Cerebellar cortex (tissue), 1 donor: ENCODE measurements at regions not wholly inside any gene's neighbourhood (a gene's known extent, or its start where the extent isn't known, plus 50 kb on each side); places are given as distances from the start of the nearest gene placed in this dataset.
"Not testable (repeated sequence)": the region's sequence is repeated elsewhere in the genome, so short reads cannot be mapped to it uniquely, and the experiment has no call there.

ENCODE experiments used
- DNase-seq: peaks from one replicate; pipeline ENCODE4 v3.0.0-alpha.2; 2015; ENCODE audit warnings: low spot score

GRCh38 chr10:11667756-11668155 is 56.3 kb upstream of the USP6NL start:
- no peak for DNase-seq

GRCh38 chr10:11663763-11664555 is 52.5 kb upstream of the USP6NL start:
- no peak for DNase-seq

GRCh38 chr10:11663126-11663515 is 51.7 kb upstream of the USP6NL start:
- not testable (repeated sequence) for DNase-seq

- DNase-seq, result no peak
Observed at GRCh38 chr10:11661441-11661840, 50.0 kb upstream of the USP6NL start.
